ENCODE measurements at regions not wholly inside any gene's neighbourhood (a gene's known extent, or its start where the extent isn't known, plus 50 kb on each side); places are given as distances from the start of the nearest gene placed in this dataset.
"Not testable (repeated sequence)": the region's sequence is repeated elsewhere in the genome, so short reads cannot be mapped to it uniquely, and the experiment has no call there.

GRCh38 chr11:97922933-97923332 is 1097.8 kb upstream of the CNTN5 start:
- not testable (repeated sequence) for TF ChIP-seq POLR2A (IDR thresholded peaks at IDR 0.05; ENCODE audit: low read depth, low read length); MAX (IDR thresholded peaks at IDR 0.05; ENCODE audit: insufficient read depth, insufficient read length); EZH2 (IDR thresholded peaks at IDR 0.05; ENCODE audit: borderline replicate concordance, low read depth, low read length, severe bottlenecking); FOS (IDR thresholded peaks at IDR 0.05; ENCODE audit: borderline replicate concordance, insufficient read depth, low read length)
- TF ChIP-seq, protein P1, sequence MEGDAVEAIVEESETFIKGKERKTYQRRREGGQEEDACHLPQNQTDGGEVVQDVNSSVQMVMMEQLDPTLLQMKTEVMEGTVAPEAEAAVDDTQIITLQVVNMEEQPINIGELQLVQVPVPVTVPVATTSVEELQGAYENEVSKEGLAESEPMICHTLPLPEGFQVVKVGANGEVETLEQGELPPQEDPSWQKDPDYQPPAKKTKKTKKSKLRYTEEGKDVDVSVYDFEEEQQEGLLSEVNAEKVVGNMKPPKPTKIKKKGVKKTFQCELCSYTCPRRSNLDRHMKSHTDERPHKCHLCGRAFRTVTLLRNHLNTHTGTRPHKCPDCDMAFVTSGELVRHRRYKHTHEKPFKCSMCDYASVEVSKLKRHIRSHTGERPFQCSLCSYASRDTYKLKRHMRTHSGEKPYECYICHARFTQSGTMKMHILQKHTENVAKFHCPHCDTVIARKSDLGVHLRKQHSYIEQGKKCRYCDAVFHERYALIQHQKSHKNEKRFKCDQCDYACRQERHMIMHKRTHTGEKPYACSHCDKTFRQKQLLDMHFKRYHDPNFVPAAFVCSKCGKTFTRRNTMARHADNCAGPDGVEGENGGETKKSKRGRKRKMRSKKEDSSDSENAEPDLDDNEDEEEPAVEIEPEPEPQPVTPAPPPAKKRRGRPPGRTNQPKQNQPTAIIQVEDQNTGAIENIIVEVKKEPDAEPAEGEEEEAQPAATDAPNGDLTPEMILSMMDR (IDR thresholded peaks at IDR 0.05; ENCODE audit: extremely low read depth in 1 of 2, insufficient read depth in 1 of 2, low read depth in 1 of 2, low read length in 2 of 2), result not testable (repeated sequence)

Data from endothelial cell of umbilical vein (primary cell).